Middle frontal gyrus (tissue), 1 donor: ENCODE measurements at regions not wholly inside any gene's neighbourhood (a gene's known extent, or its start where the extent isn't known, plus 50 kb on each side); places are given as distances from the start of the nearest gene placed in this dataset.

ENCODE experiments used
- DNase-seq: peaks from one replicate; pipeline ENCODE4 v3.0.0-alpha.2; 2015; ENCODE audit warnings: low spot score; ENCODE audit errors: extremely low spot score

GRCh38 chr13:111038887-111039286 lies 76.2 kb upstream of the ARHGEF7 start:
- no peak for DNase-seq

- no peak for DNase-seq
Observed at GRCh38 chr13:111037927-111038326, 77.2 kb upstream of the ARHGEF7 start.

GRCh38 chr13:111036665-111037064 lies 78.4 kb upstream of the ARHGEF7 start:
- DNase-seq = no peak

- no peak for DNase-seq
Observed at GRCh38 chr13:111035861-111036260, 79.2 kb upstream of the ARHGEF7 start.

GRCh38 chr13:111034811-111035210 lies 80.3 kb upstream of the ARHGEF7 start:
- no peak for DNase-seq

GRCh38 chr13:111033172-111034130 lies 81.7 kb upstream of the ARHGEF7 start:
- DNase-seq = no peak

- no peak for DNase-seq
Observed at GRCh38 chr13:111031531-111031961, 83.6 kb upstream of the ARHGEF7 start.

GRCh38 chr13:111029957-111030609 lies 85.0 kb upstream of the ARHGEF7 start:
- DNase-seq = no peak

- no peak for DNase-seq
Observed at GRCh38 chr13:111027458-111028439, 87.4 kb upstream of the ARHGEF7 start.

GRCh38 chr13:111025310-111025709 lies 89.8 kb upstream of the ARHGEF7 start:
- DNase-seq = no peak

GRCh38 chr13:111022886-111023285 lies 92.2 kb upstream of the ARHGEF7 start:
- DNase-seq = no peak

GRCh38 chr13:111022241-111022640 lies 92.9 kb upstream of the ARHGEF7 start:
- DNase-seq = no peak

GRCh38 chr13:111021270-111021669 lies 93.8 kb upstream of the ARHGEF7 start:
- no peak for DNase-seq

GRCh38 chr13:111020546-111020945 lies 94.6 kb upstream of the ARHGEF7 start:
- DNase-seq = no peak

- no peak for DNase-seq
Observed at GRCh38 chr13:111020021-111020420, 95.1 kb upstream of the ARHGEF7 start.

GRCh38 chr13:111017755-111018459 lies 97.2 kb upstream of the ARHGEF7 start:
- no peak for DNase-seq

- no peak for DNase-seq
Observed at GRCh38 chr13:111013196-111013595, 98.3 kb upstream of the ANKRD10 start.

GRCh38 chr13:111011899-111012298 lies 97.0 kb upstream of the ANKRD10 start:
- no peak for DNase-seq

- no peak for DNase-seq
Observed at GRCh38 chr13:111008351-111008750, 93.5 kb upstream of the ANKRD10 start.

GRCh38 chr13:111007209-111007608 lies 92.3 kb upstream of the ANKRD10 start:
- no peak for DNase-seq
